GM19324 (cell line): ENCODE measurements at regions not wholly inside any gene's neighbourhood (a gene's known extent, or its start where the extent isn't known, plus 50 kb on each side); places are given as distances from the start of the nearest gene placed in this dataset.

Experiments used
- ATAC-seq: cut with Tn5 transposase; IDR thresholded peaks from one replicate; pipeline ENCODE4 v1.9.1; 2021; ENCODE audit warnings: mild to moderate bottlenecking, moderate library complexity; ENCODE audit not compliant: unreplicated experiment, low FRiP score

DNA sequence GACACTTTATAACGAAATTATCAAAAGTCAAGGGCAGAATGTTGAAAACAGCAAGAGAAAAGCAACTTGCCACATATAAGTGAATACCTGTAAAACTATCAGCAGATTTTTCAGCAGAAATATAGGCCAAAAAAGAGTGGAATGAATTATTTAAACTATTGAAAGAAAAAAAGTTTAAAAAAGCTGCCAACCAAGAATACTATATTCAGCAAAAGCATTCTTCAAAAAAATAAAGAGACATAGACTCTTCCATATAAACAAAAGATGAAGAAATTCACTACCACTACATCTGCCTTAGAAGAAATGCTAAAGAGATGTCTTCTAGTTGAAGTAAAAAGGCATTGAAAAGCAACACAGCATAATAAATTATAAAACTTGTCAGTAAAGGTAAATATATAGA lies 80.6 kb upstream of the CPNE8 start:
- ATAC-seq: no peak

DNA sequence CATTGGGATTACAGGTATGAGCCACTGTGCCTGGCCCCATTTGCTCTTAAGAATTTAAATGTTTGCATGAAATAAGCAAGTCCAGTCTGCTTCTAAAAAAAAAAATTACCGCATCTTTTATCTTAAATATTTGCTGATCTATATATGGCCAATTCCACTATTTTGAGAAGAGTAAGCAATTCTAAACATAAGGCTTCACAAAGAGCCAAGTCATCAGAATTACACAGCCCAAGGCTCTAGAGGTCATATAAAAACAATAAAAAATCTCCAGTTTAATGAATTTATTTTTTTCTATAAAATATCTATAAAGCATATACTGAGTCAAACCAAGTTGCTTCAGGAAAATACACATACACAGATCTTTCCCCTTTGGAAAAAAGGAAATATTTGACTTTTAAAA lies 79.0 kb upstream of the CPNE8 start:
- ATAC-seq: no peak

DNA sequence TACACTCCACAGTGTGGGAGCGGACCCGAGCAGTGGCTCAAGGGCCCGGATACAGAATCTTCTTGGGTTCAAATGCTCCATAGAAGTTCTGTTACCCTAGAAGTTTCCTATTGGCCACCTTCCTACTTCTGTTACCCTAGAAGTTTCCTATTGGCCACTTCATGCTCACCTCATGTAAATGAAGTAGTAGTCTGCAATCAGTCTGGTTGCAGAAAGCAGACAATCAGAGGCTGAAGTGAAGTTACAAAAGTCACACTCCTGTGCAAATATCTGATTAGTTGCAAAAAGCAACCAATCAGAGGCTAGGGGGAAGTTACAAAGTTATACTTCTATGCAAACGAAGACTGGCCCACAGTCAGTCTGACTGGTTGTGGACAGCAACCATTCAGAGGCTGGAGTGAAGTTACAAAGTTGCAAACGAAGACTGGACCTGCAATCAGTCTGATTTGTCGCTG lies 77.8 kb upstream of the CPNE8 start:
- no peak for ATAC-seq

DNA sequence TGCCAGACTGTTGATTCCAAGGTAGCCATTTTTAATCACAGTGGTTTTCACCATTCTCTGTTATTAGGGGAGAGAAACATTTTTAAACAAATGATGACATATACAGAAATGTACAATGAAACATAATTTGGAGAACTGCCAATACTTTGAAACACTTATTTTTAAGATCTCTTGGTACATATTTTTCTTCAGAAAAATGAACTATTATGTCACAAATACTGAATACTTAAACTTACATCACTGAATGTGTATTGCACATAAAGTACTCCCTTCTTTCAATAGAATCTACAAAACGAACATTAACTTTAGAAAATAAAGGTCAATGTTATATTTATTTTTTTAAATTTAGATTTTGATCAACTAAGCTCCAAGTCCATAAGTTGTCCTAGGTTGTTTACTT lies 71.7 kb upstream of the CPNE8 start:
- no peak for ATAC-seq

DNA sequence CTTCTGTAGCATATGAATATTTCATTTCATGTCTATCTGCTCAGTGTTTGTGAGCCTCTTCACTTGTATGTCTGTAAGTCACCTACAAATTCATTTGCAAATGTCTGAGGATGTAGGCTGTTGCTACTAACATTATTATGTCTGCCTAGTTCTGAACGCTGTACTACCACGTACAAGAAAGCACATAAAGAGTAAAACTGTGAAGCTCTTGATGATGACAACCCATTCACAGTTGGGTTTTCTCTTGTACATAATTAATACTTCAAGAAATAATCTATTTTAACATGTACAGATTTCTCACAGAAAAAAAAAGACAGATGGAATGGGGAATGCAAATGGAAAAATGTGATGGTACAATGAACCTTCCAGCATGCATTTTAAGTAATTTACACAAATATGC lies 64.3 kb upstream of the CPNE8 start:
- no peak for ATAC-seq

DNA sequence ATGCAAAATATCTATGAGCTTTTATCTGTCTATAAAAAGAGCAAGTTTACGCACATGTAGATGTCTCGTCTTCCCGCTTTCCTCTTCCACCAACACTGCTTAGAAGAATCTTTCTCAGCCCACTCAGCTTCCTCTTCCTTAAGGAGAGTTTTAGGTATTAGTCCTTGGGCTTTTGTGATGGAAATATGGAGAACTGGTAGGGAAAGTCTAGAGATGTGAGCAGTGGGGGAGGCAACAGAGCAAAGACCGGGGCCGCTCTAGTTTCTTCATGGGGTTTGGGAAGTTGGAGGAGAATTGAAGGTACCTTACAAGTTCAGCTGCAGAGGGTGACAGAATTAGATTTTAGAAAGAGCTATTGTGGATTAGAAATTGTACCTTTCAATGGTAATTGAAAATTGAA lies 56.3 kb upstream of the CPNE8 start:
- no peak for ATAC-seq

DNA sequence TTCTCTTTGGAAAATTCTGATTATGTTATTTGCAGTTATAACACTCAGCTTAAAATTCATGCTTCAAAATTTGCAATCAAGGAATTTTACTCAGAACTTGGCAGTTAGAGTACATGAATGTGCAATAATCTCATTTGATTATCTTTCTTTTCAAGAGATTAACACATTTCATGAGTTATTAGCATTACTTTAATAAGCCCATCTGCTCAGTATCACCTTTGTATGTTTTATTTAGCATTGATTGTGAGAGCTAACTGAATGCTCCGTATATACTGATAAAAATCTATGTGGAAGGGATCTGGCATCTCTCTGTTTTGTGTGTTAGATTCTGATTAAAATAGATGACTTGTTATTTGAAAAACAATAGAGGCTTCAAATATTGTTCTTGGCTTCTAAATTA lies 55.6 kb upstream of the CPNE8 start:
- ATAC-seq: no peak

DNA sequence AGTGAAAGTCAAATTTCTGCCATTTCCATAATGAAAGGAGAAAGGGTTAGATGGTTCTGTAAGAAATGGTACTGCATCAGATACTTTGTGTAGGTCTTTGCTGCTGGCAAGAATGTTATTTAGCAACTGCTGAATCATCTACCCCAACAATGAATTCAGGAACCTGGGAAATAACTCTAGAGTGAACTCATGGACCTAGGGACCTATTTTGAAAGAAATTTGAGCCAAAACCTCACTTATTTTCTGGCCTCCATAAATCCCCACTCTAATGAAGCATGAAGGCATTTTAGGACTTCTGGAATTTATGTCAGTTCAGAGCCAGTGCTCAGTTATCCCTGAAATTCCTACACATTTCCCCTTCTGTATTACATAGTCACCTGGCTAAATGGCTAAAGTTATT lies 50.9 kb upstream of the CPNE8 start:
- no peak for ATAC-seq
